HepG2 (cell line): ENCODE measurements at regions not wholly inside any gene's neighbourhood (a gene's known extent, or its start where the extent isn't known, plus 50 kb on each side); places are given as distances from the start of the nearest gene placed in this dataset.

Experiments
- ATAC-seq: fragments of 200-7000 bp; cut with Tn5 transposase; 3 replicates; pipeline ENCODE4 v1.9.1; 2020; ENCODE audit warnings: mild to moderate bottlenecking, moderate library complexity
- BruUV-seq: library from RNA; stranded (reverse); fragments of 400-500 nt; replicated peaks from 2 replicates; lab custom pipeline; 2021; lab: Mats Ljungman, UMichigan
- CTCF ChIA-PET: fragments of 300-600 bp; formaldehyde crosslinking; extraction: SDS; loops from one replicate; lab custom pipeline; 2021; ENCODE audit warnings: low total read pairs, inconsistent platforms, low intra/inter-chr PET ratio; lab: Yijun Ruan, JAX
- POLR2A ChIA-PET: fragments of 350-600 bp; sonication (Branson Sonifier 250); formaldehyde crosslinking; loops from one replicate; lab custom pipeline; 2020; ENCODE audit warnings: antibody characterized with exemption, inconsistent platforms; lab: Yijun Ruan, JAX
- DNase-seq: peaks from one replicate; pipeline ENCODE4 v3.0.0-alpha.2; 2015; ENCODE audit warnings: low spot score
- FAIRE-seq: peaks from 3 replicates; lab custom pipeline; 2011; peaks lifted over from hg19 to GRCh38; lab: Jason Lieb, UNC
- H2AFZ ChIP-seq: one replicate; pipeline ENCODE4 v1.6.1; 2011; ENCODE audit warnings: low read length, inconsistent platforms
- H3K27ac ChIP-seq: fragments of 300-600 bp; 3 replicates; pipeline ENCODE4 v1.8.0; 2011; ENCODE audit warnings: mixed run types, mild to moderate bottlenecking, mixed read lengths, low read length, inconsistent platforms; ENCODE audit not compliant: insufficient read depth; ENCODE audit errors: extremely low read length
- H3K27me3 ChIP-seq, 2 experiments: fragments of 200-600 bp in 1 of 2; 2 replicates in 1 of 2; 3 replicates in 1 of 2; pipeline versions ENCODE4 v1.6.0 to v1.8.0; 2011; ENCODE audit warnings: low read length in 2 of 2, mild to moderate bottlenecking in 2 of 2, moderate library complexity in 2 of 2, inconsistent platforms in 1 of 2; ENCODE audit not compliant: insufficient read depth in 2 of 2, control insufficient read depth in 1 of 2
- H3K36me3 ChIP-seq, 2 experiments: fragments of 200-600 bp in 1 of 2; replicated peaks in 1 of 2; 2 replicates in 1 of 2; 3 replicates in 1 of 2; pipeline versions ENCODE4 v1.5.1 to v1.8.0; 2011; ENCODE audit warnings: low read length in 2 of 2, inconsistent platforms in 1 of 2; ENCODE audit not compliant: insufficient read depth in 2 of 2, control insufficient read depth in 1 of 2
- H3K4me1 ChIP-seq: 2 replicates; pipeline ENCODE4 v1.5.1; 2012; ENCODE audit warnings: low read length, inconsistent platforms; ENCODE audit not compliant: insufficient read depth
- H3K4me2 ChIP-seq: 2 replicates; pipeline ENCODE4 v1.6.0; 2011; ENCODE audit warnings: low read depth, low read length, inconsistent platforms
- H3K4me3 ChIP-seq, 3 experiments: fragments of 200-600 bp in 1 of 3; sonication (generic), shearing (Covaris generic) in 1 of 3; replicated peaks in 1 of 3; 2 replicates each; pipeline ENCODE4 v1.5.1; 2011 to 2016; ENCODE audit warnings: low read length in 3 of 3, inconsistent platforms in 2 of 3, low read depth in 2 of 3, mild to moderate bottlenecking in 2 of 3, control low read depth in 1 of 3, mixed read lengths in 1 of 3; ENCODE audit not compliant: insufficient read depth in 1 of 3
- H3K79me2 ChIP-seq: one replicate; pipeline ENCODE4 v1.6.1; 2011; ENCODE audit warnings: low read length, inconsistent platforms; ENCODE audit not compliant: insufficient read depth
- H3K9ac ChIP-seq: 2 replicates; pipeline ENCODE4 v1.6.0; 2011; ENCODE audit warnings: mild to moderate bottlenecking, low read depth, low read length, inconsistent platforms; ENCODE audit not compliant: insufficient read depth
- H3K9me3 ChIP-seq: 2 replicates; pipeline ENCODE4 v1.5.1; 2012; ENCODE audit warnings: mild to moderate bottlenecking, low read length
- H4K20me1 ChIP-seq: 2 replicates; pipeline ENCODE4 v1.6.0; 2011; ENCODE audit warnings: inconsistent platforms, mild to moderate bottlenecking, low read length, moderate library complexity; ENCODE audit not compliant: insufficient read depth
- AGO2 ChIP-seq: fragments of 200-400 bp; formaldehyde crosslinking; optimal IDR thresholded peaks from 2 replicates; pipeline ENCODE3; 2017; ENCODE audit warnings: mild to moderate bottlenecking, low read depth, low read length, moderate library complexity
- ETS1 ChIP-seq: sonication (generic); formaldehyde crosslinking; IDR thresholded peaks from 2 replicates; pipeline ENCODE4 v1.4.0; 2020; ENCODE audit warnings: missing genetic modification reagents
- NCOA2 ChIP-seq: sonication (generic); formaldehyde crosslinking; IDR thresholded peaks from 2 replicates; pipeline ENCODE4 v1.8.0; 2022; ENCODE audit warnings: inconsistent platforms
- SNAPC2 ChIP-seq: sonication (generic); formaldehyde crosslinking; IDR thresholded peaks from 2 replicates; pipeline ENCODE4 v1.8.1; 2022; ENCODE audit warnings: mild to moderate bottlenecking, missing genetic modification reagents
- STAT5B ChIP-seq: sonication (generic); formaldehyde crosslinking; IDR thresholded peaks from 2 replicates; pipeline ENCODE4 v1.4.0; 2020; ENCODE audit warnings: missing genetic modification reagents
- ZBTB10 ChIP-seq: sonication (generic); formaldehyde crosslinking; IDR thresholded peaks from 2 replicates; pipeline ENCODE4 v1.4.0; 2020; ENCODE audit warnings: missing genetic modification reagents, borderline replicate concordance
- ZBTB34 ChIP-seq: sonication (generic); formaldehyde crosslinking; IDR thresholded peaks from 2 replicates; pipeline ENCODE4 v1.8.0; 2022; ENCODE audit warnings: mild to moderate bottlenecking, missing genetic modification reagents
- ZNF143 ChIP-seq: sonication (generic); formaldehyde crosslinking; IDR thresholded peaks from 2 replicates; pipeline ENCODE4 v1.4.0; 2020; ENCODE audit warnings: missing genetic modification reagents
- ZNF260 ChIP-seq: sonication (generic); formaldehyde crosslinking; IDR thresholded peaks from 2 replicates; pipeline ENCODE4 v1.4.0; 2020; ENCODE audit warnings: missing genetic modification reagents, low read depth, mild to moderate bottlenecking, borderline replicate concordance
- ZNF367 ChIP-seq: sonication (generic); formaldehyde crosslinking; IDR thresholded peaks from 2 replicates; pipeline ENCODE4 v1.4.0; 2020; ENCODE audit warnings: missing genetic modification reagents, borderline replicate concordance
- WGBS: methylation state at CpG from one replicate; pipeline ENCODE4 v1.1.6; 2017; ENCODE audit warnings: low lambda C conversion rate; 5-methylcytosine and 5-hydroxymethylcytosine counted together
- in situ Hi-C: cut with HindIII; loops from 2 replicates; pipeline ENCODE4 v1.10.0; 2017; ENCODE audit warnings: low pct_unique_long_range_greater_than_20kb; ENCODE audit not compliant: extremely low pct_ligation_motif_present
- intact Hi-C: fragments of 100-400 bp; cut with micrococcal nuclease; formaldehyde crosslinking; loops from one replicate; pipeline ENCODE4 v1.10.0; 2022; ENCODE audit not compliant: unreplicated experiment

- CTCF ChIA-PET, result no interaction called here
- Histone ChIP-seq H3K4me3 (no peak overlapping the region), H3K79me2 (no peaks in the 10 kb centered on the region), H3K4me1 (no peaks in the 10 kb centered on the region), H4K20me1 (no peaks in the 10 kb centered on the region), H3K27ac (no peak overlapping the region), H3K4me2 (no peak overlapping the region), H3K9ac (no peak overlapping the region), H3K27me3 (peaks cover 0 to 4% of the 10 kb centered on the region in 2 experiments; a peak in 1 of 5 replicates), H2AFZ (no peak overlapping the region), H3K36me3 (no peaks in the 10 kb centered on the region), H3K9me3 (no peaks in the 10 kb centered on the region)
- DNase-seq (no peak), FAIRE-seq (no peak), ATAC-seq (no peak)
- POLR2A ChIA-PET, result no interaction called here
- no TSS peak for BruUV-seq
- intact Hi-C loops (no loop called here), in situ Hi-C loops (no loop called here)
- WGBS, result 88% methylated on average over 55 of the region's 55 CpGs
- TF ChIP-seq SNAPC2 (CRISPR knock-in tag) (no peak), ZNF143 (CRISPR knock-in tag) (no peak)
Observed at GRCh38 chr10:22476601-22477321, 131.5 kb downstream of the SPAG6 start.

GRCh38 chr10:22477334-22478287 is 132.3 kb downstream of the SPAG6 start:
- peaks cover 0 to 4% of the 10 kb centered on the region in 2 experiments; a peak in 1 of 5 replicates for H3K27me3 ChIP-seq
- DNase-seq (no peak), ATAC-seq (no peak), FAIRE-seq (no peak)
- H3K36me3 ChIP-seq, result no peaks in the 10 kb centered on the region
- H3K9me3 ChIP-seq, result no peaks in the 10 kb centered on the region
- H4K20me1 ChIP-seq, result no peaks in the 10 kb centered on the region
- no peak overlapping the region for H2AFZ ChIP-seq
- ChIA-PET CTCF (no interaction called here), POLR2A (no interaction called here)
- no peak overlapping the region for H3K9ac ChIP-seq
- no peak overlapping the region for H3K4me3 ChIP-seq
- in situ Hi-C loops, result no loop called here
- WGBS, result 80% methylated on average over 32 of the region's 72 CpGs
- BruUV-seq, result no TSS peak
- no peak overlapping the region for H3K27ac ChIP-seq
- H3K79me2 ChIP-seq, result no peaks in the 10 kb centered on the region
- no peaks in the 10 kb centered on the region for H3K4me1 ChIP-seq
- intact Hi-C loops, result no loop called here
- no peak overlapping the region for H3K4me2 ChIP-seq
- TF ChIP-seq AGO2, result no peak
- TF ChIP-seq ETS1 (CRISPR knock-in tag), result no peak
- TF ChIP-seq ZNF367 (CRISPR knock-in tag), result no peak
- TF ChIP-seq NCOA2 (CRISPR knock-in tag), result no peak
- no peak for TF ChIP-seq ZBTB34 (CRISPR knock-in tag)
- TF ChIP-seq ZNF260 (CRISPR knock-in tag), result no peak
- TF ChIP-seq ZBTB10, result no peak
- TF ChIP-seq STAT5B, result no peak
